ENCODE measurements at regions not wholly inside any gene's neighbourhood (a gene's known extent, or its start where the extent isn't known, plus 50 kb on each side); places are given as distances from the start of the nearest gene placed in this dataset.
"Not testable (repeated sequence)": the region's sequence is repeated elsewhere in the genome, so short reads cannot be mapped to it uniquely, and the experiment has no call there.

DNA sequence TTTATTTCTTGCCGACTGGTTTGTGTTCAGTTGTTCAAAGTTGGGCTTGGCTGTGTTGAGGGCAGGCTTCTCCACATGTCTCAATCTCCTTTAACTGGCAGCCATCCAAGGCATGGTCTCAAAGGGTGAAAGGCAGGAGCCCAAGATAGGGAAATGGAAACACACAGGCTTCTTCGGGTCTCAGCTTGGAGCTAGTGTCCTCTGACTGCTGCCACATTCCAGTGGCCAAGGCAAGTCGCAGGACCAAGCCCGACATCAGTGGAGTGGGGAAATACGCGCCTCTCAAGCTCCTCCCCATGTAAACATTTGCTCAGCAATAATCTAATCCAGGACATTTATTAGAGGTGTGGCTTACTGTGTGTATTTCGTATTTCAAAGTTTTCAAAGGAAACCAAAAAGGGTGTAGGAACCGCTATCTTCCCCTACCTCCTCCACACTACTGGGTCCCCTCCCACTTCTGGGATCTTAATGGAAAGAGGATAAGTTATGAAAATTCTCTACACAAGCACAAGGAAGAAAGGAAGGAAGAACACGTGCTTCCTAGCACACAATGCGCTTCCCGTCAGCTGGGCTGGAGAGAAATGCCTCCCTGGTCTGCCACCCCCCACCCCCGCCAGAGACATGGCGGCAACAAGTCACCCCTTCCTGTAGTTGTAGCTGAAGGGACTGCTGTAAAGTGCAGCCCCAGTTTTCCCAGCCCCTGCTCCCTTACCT, 181.7 kb downstream of the FAM43A start:
- DNase-seq, result no peak

DNA sequence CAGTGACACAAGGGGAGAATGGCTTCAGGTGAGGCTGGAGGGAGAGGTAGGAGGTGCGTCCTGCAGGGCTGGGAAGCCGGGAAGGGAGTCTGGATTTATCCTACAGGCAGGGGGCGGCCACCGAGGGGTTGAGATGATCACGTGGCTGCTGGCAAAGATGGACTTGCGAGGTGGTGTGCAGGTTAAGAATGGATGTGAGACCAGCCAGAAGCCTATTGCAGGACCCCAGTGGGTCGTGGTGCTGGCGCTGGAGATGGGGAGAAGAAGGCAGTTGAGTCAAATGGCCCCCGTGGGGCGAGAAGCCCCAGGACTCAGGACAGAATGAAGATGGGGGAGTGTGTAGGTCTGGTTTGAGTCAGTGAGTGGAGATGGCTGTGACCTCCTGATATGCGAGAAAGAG, 183.1 kb downstream of the FAM43A start:
- no peak for DNase-seq

DNA sequence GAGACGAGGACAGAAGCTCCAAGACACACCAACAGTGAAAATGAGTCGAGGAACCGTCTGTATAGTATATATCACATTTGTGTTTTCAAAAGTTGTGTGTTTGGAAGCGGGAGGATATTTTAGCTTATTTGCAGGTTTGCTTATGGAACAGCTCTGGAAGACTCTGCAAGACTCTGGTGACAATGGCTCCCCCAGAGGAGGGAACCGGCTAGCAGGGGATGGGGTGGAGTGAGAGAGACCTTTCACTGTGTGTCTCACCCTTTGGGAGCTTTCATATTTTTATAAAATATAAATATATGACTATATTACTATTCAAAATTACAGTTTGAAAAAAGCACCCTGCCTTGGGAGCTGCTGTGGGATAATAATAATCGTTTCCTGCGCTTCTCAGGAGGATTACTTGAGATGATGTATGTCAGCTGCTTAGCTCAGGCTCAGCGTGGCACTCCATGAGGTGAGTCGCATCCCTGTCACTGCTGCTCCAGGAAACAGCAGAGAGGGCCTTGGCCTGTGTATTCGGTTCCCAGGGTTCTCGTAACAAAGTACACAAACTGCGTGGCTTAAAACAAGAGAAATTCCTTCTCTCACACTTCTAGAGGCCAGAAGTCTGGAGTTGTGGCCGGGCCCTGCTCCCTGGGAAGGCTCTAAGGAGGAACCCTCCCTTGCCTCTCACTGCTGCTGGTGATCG, 183.9 kb downstream of the FAM43A start:
- DNase-seq, result peak; percentile 94

DNA sequence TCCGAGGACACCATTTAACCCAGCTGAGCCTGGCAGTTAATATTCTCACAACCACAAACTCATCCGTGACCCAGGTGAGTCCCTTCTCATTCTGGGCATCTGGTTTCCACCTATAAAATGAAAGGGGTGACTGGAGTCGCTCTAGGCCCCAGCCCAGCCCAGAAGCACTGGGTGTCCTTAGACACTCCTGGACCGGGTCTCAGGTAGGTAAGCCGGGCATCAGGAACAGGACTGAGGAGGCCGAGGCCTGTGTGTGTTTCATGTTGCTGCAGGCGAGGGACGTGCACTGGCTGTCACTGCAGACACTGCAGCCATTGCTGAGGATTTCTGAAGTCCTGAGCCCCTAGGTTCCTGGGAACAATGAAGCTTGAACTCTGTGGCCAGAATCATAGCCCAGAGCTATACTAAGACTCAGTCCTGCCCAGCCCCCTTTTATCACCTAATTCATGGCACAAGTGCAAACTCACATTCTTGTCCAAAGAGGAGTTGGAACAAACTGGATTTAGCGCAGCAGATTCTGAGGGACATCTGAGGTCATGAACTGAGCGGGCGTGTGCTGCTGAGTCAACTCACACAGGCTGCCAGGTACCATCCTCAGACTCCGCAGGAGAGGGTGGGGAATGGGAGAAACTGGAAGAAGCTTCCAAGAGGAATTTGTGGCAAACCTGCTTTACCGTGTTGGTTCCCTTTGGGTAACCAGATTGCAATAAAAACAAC, 184.9 kb downstream of the FAM43A start:
- no peak for DNase-seq

DNA sequence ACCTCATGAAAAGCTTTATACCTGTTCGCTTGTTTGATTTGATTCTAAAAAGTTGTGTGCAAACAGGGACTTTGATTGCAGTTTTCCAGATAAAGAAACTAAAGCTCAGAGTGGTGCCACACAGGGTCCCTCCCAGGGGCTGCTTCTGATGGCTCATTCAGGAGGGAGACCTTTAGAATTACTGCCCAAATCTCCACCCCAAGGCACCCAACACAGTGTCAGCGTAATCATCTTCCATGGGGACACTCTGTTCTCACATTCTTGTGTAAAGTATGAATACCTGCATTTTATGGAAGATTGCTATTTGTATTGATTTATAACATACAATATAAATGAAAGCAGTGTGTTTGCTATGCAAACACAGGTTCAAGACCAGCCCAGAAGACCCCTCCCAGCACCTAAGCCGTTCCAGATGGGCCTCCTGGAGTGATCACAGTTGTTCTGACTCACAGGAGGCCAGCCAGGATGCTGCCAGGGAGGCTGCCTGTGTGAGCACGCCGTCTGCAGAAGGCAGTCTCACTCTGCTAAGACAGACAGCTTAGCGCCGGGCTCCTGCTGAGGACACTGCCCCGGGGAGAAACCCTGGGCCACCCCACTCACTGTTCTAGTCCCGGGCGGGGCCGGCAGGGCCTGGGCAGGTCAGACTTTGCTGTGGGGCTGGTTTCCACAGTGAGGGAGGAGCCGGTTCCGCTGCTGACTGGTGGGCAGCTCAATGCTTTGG, 185.6 kb downstream of the FAM43A start:
- peak; percentile 91 for DNase-seq

DNA sequence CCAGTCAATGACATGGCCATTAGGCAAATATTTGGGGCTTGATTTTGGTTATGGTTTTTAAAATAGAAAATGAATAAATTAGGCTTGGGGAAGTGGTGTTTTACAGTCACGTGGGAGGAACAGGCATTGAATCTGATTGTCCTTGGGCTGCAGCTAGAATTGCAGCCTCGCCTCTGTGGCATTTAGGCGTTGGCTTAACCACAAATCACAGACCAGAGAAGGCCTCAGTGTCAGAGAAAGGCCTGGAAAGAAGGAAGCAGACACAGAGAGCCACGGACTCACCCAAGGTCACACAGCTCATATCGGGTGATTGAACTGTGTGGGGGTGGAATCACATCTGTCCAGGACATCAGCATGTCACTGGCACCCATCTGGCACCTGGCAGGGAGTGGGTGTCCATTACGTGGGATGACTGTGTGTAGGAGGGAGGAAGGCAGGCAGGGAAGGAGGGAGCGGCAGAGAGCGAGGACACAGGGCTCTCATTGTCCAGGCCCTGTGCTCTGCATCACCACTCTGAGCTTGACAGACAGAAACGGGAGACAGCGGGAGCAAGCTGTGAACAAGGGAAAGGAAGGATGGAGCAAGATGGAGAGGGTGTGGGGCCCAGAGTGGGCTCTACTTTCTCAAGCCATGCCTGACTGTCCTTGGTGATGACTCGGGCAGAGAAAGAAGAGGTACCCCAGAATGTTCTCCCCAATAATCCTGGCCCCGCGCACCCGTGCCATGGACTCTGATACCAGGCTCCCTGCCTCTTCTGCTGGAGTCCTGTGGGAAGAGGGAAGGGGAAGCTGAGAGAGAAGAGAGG, 186.4 kb downstream of the FAM43A start:
- peak; percentile 79 for DNase-seq

DNA sequence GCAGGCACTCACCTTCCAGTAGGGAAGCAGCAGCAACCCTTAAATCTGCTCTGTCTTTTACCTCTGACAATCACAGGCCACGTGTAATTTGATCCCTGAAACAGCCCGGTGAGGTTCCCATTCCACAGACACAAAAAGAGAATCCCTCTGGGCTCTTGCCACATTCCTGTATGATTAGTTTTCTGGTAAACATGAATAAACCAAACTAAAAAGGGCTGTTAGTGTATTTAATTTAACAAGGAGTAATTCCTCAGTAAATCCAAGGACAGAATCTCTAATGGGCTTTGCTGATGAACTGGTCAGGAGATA, 186.9 kb downstream of the FAM43A start:
- peak; percentile 70 for DNase-seq

DNA sequence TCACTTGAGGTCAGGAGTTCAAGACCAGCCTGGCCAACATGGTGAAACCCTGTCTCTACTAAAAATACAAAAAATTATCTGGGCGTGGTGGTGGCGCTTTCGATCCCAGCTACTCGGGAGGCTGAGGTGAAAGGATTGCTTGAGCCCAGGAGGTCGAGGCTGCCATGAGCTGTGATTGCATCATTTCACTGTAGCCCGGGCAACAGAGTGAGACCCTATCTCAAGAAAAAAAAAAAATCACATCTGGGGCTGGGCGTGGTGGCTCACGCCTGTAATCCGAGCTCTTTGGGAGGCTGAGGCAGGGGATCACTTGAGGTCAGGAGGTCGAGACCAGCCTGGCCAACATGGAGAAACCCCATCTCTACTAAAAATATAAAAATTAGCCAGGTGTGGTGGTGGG, 187.8 kb downstream of the FAM43A start:
- not testable (repeated sequence) for DNase-seq

DNA sequence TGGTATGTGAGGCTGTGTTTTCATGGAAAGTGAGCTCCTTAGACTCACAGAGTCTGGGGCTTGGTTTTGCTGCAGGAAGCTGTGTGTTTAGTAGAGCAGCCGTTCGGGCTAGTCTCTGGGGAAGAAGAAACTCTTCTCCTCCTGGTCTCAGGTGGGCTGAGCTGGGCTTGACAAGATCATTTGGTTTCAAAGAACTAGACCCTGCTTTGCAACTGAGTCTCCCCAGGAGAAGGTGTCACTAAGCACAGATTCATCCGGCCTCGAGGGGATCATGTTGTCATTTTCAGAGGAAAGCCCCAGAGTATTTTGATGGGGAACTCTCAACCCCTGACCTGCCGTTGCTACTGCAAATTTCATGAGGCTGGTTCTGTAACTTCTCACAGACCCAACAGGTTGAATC, 188.5 kb downstream of the FAM43A start:
- no peak for DNase-seq

DNA sequence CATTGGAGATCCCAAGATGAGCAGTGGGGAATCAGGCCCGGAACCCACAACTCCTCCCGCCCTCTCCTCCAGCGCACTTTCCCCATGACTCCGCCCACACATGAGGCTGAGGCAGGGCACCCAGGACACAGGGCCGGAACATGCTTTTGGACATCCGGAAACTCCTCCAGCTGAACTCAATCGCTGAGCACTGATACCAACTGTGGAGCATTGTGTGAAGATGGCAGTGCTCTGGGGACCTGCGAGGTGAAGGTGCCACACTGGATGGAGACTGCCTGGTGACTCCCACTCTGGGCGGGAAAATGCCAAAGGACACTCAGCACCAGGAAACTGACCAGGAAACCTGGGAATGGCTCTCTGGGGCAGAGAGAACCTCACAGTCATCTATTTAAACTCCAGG, 189.1 kb downstream of the FAM43A start:
- DNase-seq, result no peak

DNA sequence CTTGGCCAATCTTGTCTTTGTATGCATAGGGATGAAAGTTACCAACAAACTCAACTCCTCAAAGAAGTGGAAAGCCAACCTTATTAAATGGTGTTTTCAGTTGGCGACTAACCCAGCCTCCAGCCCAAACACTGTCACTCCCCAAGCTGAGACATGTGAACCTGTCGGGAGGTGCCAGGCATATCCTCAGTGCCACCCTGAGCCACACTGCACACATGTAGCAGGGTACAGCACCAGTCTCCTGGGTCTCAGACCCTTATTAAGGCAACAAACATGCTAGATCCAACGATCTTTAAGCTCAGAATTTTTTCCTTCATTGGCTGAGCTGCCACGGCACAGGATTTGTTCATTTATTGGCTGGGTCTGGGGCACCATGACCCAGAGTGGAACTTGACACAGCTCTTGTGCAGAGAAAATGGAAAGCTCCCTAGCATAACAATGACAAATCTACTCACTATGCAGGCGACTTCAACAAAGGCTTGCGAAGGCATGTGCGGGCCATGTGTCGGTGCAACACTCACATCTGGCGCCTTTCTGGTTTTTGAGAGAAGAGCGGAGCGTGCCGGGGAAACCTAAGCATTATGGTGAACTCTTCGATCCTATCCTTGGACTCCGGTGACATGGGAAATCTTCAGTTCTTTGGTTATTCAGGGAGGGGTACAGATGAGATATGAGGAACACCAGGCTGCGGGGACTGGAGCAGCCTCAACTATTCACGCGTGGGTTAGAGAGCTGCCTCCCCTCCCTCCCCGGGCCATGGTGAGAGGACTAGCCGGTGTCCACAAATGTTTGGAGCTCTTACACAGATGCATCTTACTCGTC, 190.1 kb downstream of the FAM43A start:
- DNase-seq, result peak; percentile 69

DNA sequence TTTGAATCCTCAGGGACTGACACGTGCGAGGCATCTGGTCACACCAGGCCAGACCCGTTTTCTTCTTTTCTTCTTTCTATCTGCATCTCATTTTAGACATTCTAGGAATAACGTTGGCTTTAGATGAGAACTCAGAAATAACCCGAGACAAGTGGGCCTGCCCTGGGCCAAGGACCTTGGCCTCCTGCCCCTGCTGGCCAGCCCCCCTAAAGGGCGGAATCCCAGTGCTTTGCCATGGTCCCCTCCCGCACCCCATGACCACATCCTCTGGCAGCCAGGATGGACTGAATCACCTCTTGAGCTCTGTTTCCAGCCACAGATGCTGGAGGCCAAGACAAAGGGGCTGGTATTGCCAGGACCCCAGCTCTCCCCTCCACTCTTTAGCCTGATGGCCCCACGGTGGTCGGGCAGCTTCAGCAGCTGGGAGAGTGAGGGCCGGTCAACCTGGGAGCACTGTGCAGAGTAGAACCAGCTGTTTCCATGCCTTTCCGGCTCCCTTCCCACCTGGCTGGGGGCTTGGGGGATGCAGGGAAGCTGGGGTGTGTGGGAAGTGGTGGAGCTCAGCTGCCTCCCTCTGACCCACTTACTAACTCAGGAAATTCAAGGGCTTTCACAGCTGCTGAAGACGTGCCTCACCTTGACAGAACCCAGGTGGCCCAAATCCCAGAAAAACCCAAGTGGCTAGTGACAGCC, 190.9 kb downstream of the FAM43A start:
- no peak for DNase-seq

DNA sequence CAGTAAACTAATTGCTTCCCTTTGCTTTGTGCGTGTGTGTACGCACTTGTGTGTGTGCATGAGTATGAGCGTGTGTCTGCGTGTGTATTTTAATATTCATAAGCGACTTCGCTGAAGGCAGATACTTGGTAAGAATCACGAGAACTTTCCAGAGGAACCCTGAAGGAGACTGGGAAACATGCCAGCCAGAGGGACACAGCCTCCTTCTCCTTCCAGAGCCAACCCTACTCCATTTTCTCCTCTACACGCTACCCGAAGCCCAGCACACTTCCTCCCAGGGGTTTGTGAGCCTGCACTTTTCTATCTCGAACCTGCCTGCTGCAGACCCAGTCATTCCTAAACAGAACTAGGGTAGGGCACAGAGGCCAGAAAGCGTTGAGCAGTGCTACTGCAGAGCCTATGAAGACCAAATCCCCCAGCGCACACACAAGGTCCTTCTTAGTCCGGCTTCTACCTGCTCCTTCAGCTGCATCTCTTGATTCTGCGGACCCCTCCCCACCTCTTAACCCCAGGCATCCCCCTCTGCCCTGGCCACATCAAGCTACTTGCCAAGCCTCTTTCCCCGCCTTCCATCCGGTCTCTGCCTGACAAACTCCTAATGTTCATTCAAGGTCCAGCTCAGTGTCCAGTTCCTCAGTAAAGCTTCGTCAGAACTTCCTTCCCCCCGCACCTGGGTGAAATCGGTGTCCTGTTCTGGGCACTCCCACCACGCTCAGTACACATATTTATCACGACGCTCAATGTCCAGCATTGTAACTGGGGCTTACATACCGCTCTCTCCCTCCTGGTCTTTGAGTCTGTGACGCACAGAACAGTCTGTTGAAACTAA, 191.8 kb downstream of the FAM43A start:
- DNase-seq, result no peak

DNA sequence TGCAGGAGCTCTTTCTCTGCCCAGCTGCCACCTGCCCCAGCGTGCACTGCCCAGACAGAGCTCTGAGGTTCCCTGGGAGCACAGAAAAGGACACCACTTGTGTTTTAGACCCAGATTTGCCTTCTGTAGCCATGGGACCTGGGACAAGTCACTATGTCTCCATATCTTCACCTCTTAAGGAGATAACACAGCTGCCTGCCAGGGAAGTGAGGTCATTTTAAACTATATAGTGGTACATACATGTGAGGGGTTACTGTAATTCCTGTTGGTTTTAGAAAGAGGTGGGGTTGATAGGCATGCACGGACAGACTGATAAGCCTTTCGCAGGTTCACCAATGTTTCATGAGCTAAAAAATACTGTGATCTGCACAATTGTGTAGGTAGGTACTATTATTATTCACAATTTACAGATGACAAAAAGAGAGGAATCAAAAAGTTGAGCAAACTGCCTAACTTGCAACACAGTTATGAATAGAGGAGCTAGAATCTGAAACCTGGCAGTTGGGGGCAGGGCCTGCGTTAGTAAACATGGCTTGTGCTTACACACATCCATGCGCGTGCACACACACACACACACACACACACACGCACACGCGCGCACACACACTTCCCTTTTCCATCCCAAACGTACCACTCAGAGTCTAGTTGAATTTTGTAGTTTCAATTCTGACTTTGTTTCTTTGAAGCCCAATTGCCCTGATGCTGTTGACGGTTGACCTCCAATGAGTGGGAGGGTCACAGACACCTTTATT, 193.6 kb downstream of the FAM43A start:
- no peak for DNase-seq

DNA sequence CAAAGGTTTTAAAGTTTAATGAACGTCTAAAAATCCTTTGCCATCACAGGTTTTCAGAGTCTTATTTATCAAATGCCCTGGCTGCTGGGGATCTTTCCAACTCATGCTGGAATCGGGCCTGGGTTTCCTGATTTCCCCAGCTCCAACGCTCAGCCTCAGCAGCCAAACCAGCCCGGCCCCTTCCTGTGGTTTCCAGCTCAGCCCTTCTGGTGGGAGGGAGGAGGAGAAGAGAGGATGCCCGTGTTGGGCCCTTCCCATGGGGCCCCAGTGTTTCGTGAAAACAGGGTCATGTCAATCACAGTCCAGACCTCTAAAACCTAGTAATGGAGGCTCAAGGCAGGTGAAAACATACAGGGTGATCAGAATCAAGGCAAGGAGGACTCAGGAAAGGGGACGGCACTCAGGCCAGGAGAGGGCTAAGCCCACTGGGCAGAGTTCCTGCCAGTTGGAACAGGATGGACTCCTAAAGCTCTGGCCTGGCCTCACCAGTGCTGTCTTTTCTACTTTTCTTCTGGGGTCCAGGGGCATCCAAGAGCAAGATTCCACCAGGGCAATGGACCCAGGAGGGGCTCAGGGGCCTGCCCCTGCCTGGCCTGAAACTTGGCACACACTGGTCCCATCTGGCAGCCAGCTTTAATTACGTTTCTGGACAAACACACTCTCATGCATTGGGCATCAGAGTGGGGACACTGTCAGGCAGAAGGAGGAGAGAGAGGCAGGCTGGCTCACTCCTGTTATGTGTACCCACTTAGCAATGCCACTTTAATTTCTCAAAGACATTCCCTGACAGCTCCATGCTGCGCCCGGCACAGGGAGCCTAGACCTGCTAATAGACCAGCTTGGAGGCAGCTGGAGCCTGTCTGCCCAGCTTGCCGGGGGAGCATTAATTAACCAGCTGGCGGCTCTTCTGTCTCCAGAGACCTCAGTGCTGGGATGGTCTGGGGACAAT, 194.6 kb downstream of the FAM43A start:
- peak; percentile 37 for DNase-seq

DNA sequence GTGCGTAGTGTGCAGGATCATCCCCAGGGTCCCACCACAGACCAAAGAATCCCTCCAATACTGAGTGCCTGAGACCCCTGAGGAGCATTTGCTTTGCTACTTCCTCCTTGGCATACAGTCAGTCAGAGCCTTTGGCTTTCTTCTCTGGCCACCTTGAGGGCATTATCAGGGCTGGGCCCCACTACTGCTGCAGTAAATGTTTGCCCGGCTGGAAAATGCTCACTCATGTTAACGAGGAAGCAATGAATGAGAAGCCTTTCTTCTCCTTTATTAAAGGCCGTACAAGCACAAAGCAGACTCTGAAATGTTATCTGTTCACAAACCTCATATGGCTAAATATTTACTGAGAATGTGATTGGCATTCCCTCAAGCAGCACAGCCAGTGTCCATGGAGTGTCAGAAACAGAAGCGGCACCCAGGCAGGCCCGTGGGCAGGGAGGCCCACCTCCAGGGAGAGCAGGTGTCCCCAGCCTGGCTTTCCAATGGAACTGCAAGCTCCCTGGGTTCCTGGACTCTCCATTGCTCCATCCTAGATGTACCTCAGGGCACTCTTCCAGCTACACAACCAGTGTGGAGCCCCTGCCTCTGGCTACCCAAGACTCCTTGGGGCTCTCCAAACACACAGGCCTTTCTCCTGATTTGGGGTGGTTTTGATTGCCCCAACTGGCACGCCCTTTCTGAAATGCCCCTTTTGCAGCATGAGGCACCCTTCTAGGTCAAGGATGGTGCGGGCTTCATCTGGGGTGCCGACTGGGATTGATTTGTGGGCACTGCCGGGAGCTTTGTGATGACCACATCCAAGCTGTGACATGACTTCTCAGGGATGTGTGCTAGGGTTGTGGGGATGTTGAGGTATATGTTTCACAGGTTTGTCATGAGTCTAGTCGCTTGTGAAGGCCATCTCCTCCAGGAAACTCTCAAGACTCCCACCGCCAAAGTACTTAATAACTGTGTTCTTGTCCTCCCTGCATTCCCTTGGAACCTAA, 195.6 kb downstream of the FAM43A start:
- no peak for DNase-seq

All from fibroblast of skin of back (primary cell).